ENCODE measurements at regions not wholly inside any gene's neighbourhood (a gene's known extent, or its start where the extent isn't known, plus 50 kb on each side); places are given as distances from the start of the nearest gene placed in this dataset.
"Not testable (repeated sequence)": the region's sequence is repeated elsewhere in the genome, so short reads cannot be mapped to it uniquely, and the experiment has no call there.

- TF ChIP-seq EGR1 (IDR thresholded peaks at IDR 0.05; ENCODE audit: low read depth in 2 of 2); TAF1 (conservative IDR thresholded peaks at IDR 0.05); RXRA (IDR thresholded peaks at IDR 0.05); GABPA (IDR thresholded peaks at IDR 0.05 in 1 of 2, conservative IDR thresholded peaks at IDR 0.05 in 1 of 2); FOXA1 (IDR thresholded peaks at IDR 0.05): not testable (repeated sequence)
- TF ChIP-seq, protein P1, sequence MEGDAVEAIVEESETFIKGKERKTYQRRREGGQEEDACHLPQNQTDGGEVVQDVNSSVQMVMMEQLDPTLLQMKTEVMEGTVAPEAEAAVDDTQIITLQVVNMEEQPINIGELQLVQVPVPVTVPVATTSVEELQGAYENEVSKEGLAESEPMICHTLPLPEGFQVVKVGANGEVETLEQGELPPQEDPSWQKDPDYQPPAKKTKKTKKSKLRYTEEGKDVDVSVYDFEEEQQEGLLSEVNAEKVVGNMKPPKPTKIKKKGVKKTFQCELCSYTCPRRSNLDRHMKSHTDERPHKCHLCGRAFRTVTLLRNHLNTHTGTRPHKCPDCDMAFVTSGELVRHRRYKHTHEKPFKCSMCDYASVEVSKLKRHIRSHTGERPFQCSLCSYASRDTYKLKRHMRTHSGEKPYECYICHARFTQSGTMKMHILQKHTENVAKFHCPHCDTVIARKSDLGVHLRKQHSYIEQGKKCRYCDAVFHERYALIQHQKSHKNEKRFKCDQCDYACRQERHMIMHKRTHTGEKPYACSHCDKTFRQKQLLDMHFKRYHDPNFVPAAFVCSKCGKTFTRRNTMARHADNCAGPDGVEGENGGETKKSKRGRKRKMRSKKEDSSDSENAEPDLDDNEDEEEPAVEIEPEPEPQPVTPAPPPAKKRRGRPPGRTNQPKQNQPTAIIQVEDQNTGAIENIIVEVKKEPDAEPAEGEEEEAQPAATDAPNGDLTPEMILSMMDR (IDR thresholded peaks at IDR 0.05; ENCODE audit: low read depth, low read length, missing input control): not testable (repeated sequence)
- TF ChIP-seq, protein P2, sequence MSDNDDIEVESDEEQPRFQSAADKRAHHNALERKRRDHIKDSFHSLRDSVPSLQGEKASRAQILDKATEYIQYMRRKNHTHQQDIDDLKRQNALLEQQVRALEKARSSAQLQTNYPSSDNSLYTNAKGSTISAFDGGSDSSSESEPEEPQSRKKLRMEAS (IDR thresholded peaks at IDR 0.05): not testable (repeated sequence)
Observed at GRCh38 chr16:16488919-16489318, 110.0 kb downstream of the NPIPA7 start.

Measured in liver (tissue), 3 donors.